Mesenchymal stem cell (in vitro differentiated cells and primary cell): ENCODE measurements at regions not wholly inside any gene's neighbourhood (a gene's known extent, or its start where the extent isn't known, plus 50 kb on each side); places are given as distances from the start of the nearest gene placed in this dataset.

Experiments
- DNase-seq: peaks from one replicate; pipeline ENCODE4 v3.0.0-alpha.2; 2013
- H2AFZ ChIP-seq: one replicate; pipeline ENCODE4 v1.6.1; 2013; ENCODE audit warnings: low read depth, mild to moderate bottlenecking, control low read depth, inconsistent platforms, low read length, moderate library complexity
- H2AK5ac ChIP-seq: 2 replicates; pipeline ENCODE4 v1.6.1; 2013; ENCODE audit warnings: low read length, moderate library complexity, mild to moderate bottlenecking, inconsistent platforms; ENCODE audit not compliant: severe bottlenecking
- H2BK120ac ChIP-seq: one replicate; pipeline ENCODE4 v1.6.1; 2013; ENCODE audit warnings: low read depth, mild to moderate bottlenecking, inconsistent platforms, low read length, moderate library complexity
- H2BK12ac ChIP-seq, 2 experiments: one replicate each; pipeline ENCODE4 v1.6.1; 2013; ENCODE audit warnings: inconsistent platforms in 2 of 2, low read length in 2 of 2, mild to moderate bottlenecking in 2 of 2, moderate library complexity in 2 of 2, control low read depth in 1 of 2
- H2BK15ac ChIP-seq: one replicate; pipeline ENCODE4 v1.6.1; 2013; ENCODE audit warnings: mild to moderate bottlenecking, low read depth, inconsistent platforms; ENCODE audit not compliant: poor library complexity, severe bottlenecking
- H2BK5ac ChIP-seq: 2 replicates; pipeline ENCODE4 v1.6.1; 2013; ENCODE audit warnings: low read depth, mild to moderate bottlenecking, low read length, control low read depth, inconsistent platforms; ENCODE audit not compliant: poor library complexity, severe bottlenecking
- H3K14ac ChIP-seq, 2 experiments: one replicate each; pipeline ENCODE4 v1.6.1; 2013; ENCODE audit warnings: inconsistent platforms in 2 of 2, low read length in 2 of 2, control low read depth in 1 of 2, mild to moderate bottlenecking in 1 of 2, moderate library complexity in 1 of 2
- H3K18ac ChIP-seq, 2 experiments: one replicate each; pipeline ENCODE4 v1.6.1; 2013; ENCODE audit warnings: inconsistent platforms in 2 of 2, low read length in 2 of 2, control low read depth in 1 of 2, low read depth in 1 of 2, mild to moderate bottlenecking in 1 of 2
- H3K23ac ChIP-seq, 2 experiments: one replicate each; pipeline ENCODE4 v1.6.1; 2013; ENCODE audit warnings: inconsistent platforms in 2 of 2, low read length in 2 of 2, mild to moderate bottlenecking in 2 of 2, moderate library complexity in 2 of 2, control low read depth in 1 of 2
- H3K27ac ChIP-seq: 2 replicates; pipeline ENCODE4 v1.5.1; 2013; ENCODE audit warnings: mild to moderate bottlenecking, moderate library complexity, low read length, control low read depth, inconsistent platforms; ENCODE audit not compliant: poor library complexity, severe bottlenecking
- H3K27me3 ChIP-seq, 2 experiments: 2 replicates each; pipeline versions ENCODE4 v1.6.1 to v1.7.0; 2013; ENCODE audit warnings: low read length in 2 of 2, mild to moderate bottlenecking in 2 of 2, moderate library complexity in 2 of 2, control low read depth in 1 of 2, inconsistent platforms in 1 of 2; ENCODE audit not compliant: control insufficient read depth in 1 of 2, insufficient read depth in 1 of 2
- H3K36me3 ChIP-seq, 2 experiments: 2 replicates each; pipeline versions ENCODE4 v1.6.1 to v1.7.0; 2013; ENCODE audit warnings: low read length in 2 of 2, control low read depth in 1 of 2, inconsistent platforms in 1 of 2, low read depth in 1 of 2, mild to moderate bottlenecking in 1 of 2; ENCODE audit not compliant: insufficient read depth in 2 of 2, control insufficient read depth in 1 of 2
- H3K4ac ChIP-seq, 2 experiments: one replicate each; pipeline ENCODE4 v1.6.1; 2013; ENCODE audit warnings: inconsistent platforms in 2 of 2, low read length in 2 of 2, mild to moderate bottlenecking in 2 of 2, moderate library complexity in 2 of 2, control low read depth in 1 of 2, low read depth in 1 of 2
- H3K4me1 ChIP-seq: 2 replicates; pipeline ENCODE4 v1.6.1; 2013; ENCODE audit warnings: low read depth, low read length, control low read depth; ENCODE audit not compliant: control insufficient read depth, insufficient read depth
- H3K4me2 ChIP-seq: 2 replicates; pipeline ENCODE4 v1.6.1; 2013; ENCODE audit warnings: low read length, mild to moderate bottlenecking, inconsistent platforms; ENCODE audit not compliant: poor library complexity, severe bottlenecking
- H3K4me3 ChIP-seq, 2 experiments: 2 replicates each; pipeline versions ENCODE4 v1.5.1 to v1.7.0; 2013; ENCODE audit warnings: low read length in 2 of 2, mild to moderate bottlenecking in 2 of 2, control low read depth in 1 of 2, low read depth in 1 of 2; ENCODE audit not compliant: insufficient read depth in 1 of 2
- H3K79me1 ChIP-seq: replicated peaks from 2 replicates; pipeline ENCODE4 v1.6.1; 2013; ENCODE audit warnings: mild to moderate bottlenecking, control low read depth, low read length, inconsistent platforms; ENCODE audit not compliant: poor library complexity, severe bottlenecking
- H3K9ac ChIP-seq: 2 replicates; pipeline ENCODE4 v1.7.0; 2013; ENCODE audit warnings: mild to moderate bottlenecking, low read length, moderate library complexity
- H3K9me3 ChIP-seq: 2 replicates; pipeline ENCODE4 v1.7.0; 2013; ENCODE audit warnings: mild to moderate bottlenecking, low read length; ENCODE audit not compliant: control insufficient read depth
- H4K8ac ChIP-seq: one replicate; pipeline ENCODE4 v1.6.1; 2013; ENCODE audit warnings: inconsistent platforms, mild to moderate bottlenecking, low read length, moderate library complexity
- H4K91ac ChIP-seq: one replicate; pipeline ENCODE4 v1.6.1; 2013; ENCODE audit warnings: mild to moderate bottlenecking, low read length, inconsistent platforms
- WGBS: methylation state at CpG from one replicate; pipeline ENCODE4 v1.1.7; 2013; ENCODE audit warnings: mixed read lengths; 5-methylcytosine and 5-hydroxymethylcytosine counted together

- 100% methylated on average over 1 of the region's 3 CpGs for WGBS
Measured at GRCh38 chr9:91008568-91008967, 206.9 kb downstream of the SYK start.

GRCh38 chr9:91011891-91012290, 210.3 kb downstream of the SYK start:
- no peak for DNase-seq
- H3K9ac ChIP-seq, result no peak overlapping the region
- H2BK5ac ChIP-seq, result no peak overlapping the region
- no peak overlapping the region for H2BK15ac ChIP-seq
- H2BK12ac ChIP-seq, result no peak overlapping the region
- H3K4ac ChIP-seq, result no peak overlapping the region
- no peak overlapping the region for H3K27ac ChIP-seq
- H3K36me3 ChIP-seq, result no peaks in the 10 kb centered on the region
- no peak overlapping the region for H4K91ac ChIP-seq
- no peak overlapping the region for H2AFZ ChIP-seq
- H3K4me2 ChIP-seq, result no peak overlapping the region
- no peak overlapping the region for H3K14ac ChIP-seq
- H3K9me3 ChIP-seq, result peaks cover 14% of the 10 kb centered on the region
- no peak overlapping the region for H3K4me3 ChIP-seq
- 100% methylated on average over 2 of the region's 3 CpGs for WGBS
- H3K79me1 ChIP-seq, result no peaks in the 10 kb centered on the region
- H4K8ac ChIP-seq, result no peak overlapping the region
- no peak overlapping the region for H2BK120ac ChIP-seq
- no peak overlapping the region for H3K18ac ChIP-seq
- H3K4me1 ChIP-seq, result no peaks in the 10 kb centered on the region
- H3K23ac ChIP-seq, result no peak overlapping the region
- H3K27me3 ChIP-seq, result no peaks in the 10 kb centered on the region
- H2AK5ac ChIP-seq, result no peak overlapping the region

More at GRCh38 chr9:91008568-91008967, 206.9 kb downstream of the SYK start:
- no peaks in the 10 kb centered on the region for H3K79me1 ChIP-seq
- no peak overlapping the region for H2BK15ac ChIP-seq
- no peak overlapping the region for H3K18ac ChIP-seq
- H3K27me3 ChIP-seq, result no peaks in the 10 kb centered on the region
- no peak overlapping the region for H3K23ac ChIP-seq
- no peak overlapping the region for H4K8ac ChIP-seq
- no peak overlapping the region for H2AK5ac ChIP-seq
- no peak overlapping the region for H3K27ac ChIP-seq
- peaks cover 16% of the 10 kb centered on the region for H3K9me3 ChIP-seq
- H3K36me3 ChIP-seq, result no peaks in the 10 kb centered on the region
- H4K91ac ChIP-seq, result no peak overlapping the region
- no peak overlapping the region for H2AFZ ChIP-seq
- H2BK5ac ChIP-seq, result no peak overlapping the region
- no peak overlapping the region for H3K4me2 ChIP-seq
- H3K9ac ChIP-seq, result no peak overlapping the region
- DNase-seq, result no peak
- no peak overlapping the region for H2BK120ac ChIP-seq
- no peaks in the 10 kb centered on the region for H3K4me1 ChIP-seq
- H2BK12ac ChIP-seq, result no peak overlapping the region
- no peak overlapping the region for H3K14ac ChIP-seq
- no peak overlapping the region for H3K4me3 ChIP-seq
- no peak overlapping the region for H3K4ac ChIP-seq

- Histone ChIP-seq H4K91ac (no peak overlapping the region), H2BK15ac (no peak overlapping the region), H3K79me1 (no peaks in the 10 kb centered on the region), H3K18ac (no peak overlapping the region), H2BK120ac (no peak overlapping the region), H2AFZ (no peak overlapping the region), H3K23ac (no peak overlapping the region), H2BK5ac (no peak overlapping the region), H3K4me1 (no peaks in the 10 kb centered on the region), H3K9me3 (peaks cover 12% of the 10 kb centered on the region), H3K27ac (no peak overlapping the region), H3K9ac (no peak overlapping the region), H3K4me3 (no peak overlapping the region), H3K27me3 (no peaks in the 10 kb centered on the region), H3K14ac (no peak overlapping the region), H3K36me3 (no peaks in the 10 kb centered on the region), H4K8ac (no peak overlapping the region), H2AK5ac (no peak overlapping the region), H3K4me2 (no peak overlapping the region), H3K4ac (no peak overlapping the region), H2BK12ac (no peak overlapping the region)
- WGBS, result 93% methylated on average over 6 of the region's 6 CpGs
- no peak for DNase-seq
Measured at GRCh38 chr9:91012933-91013841, 211.6 kb downstream of the SYK start.

GRCh38 chr9:91017245-91017644, 215.6 kb downstream of the SYK start:
- Histone ChIP-seq H2BK15ac (no peak overlapping the region), H2AFZ (no peak overlapping the region), H2AK5ac (no peak overlapping the region), H3K4ac (no peak overlapping the region), H2BK5ac (no peak overlapping the region), H2BK12ac (no peak overlapping the region), H3K9ac (no peak overlapping the region), H3K14ac (no peak overlapping the region), H3K36me3 (no peaks in the 10 kb centered on the region), H3K4me1 (no peaks in the 10 kb centered on the region), H4K91ac (no peak overlapping the region), H3K27me3 (no peaks in the 10 kb centered on the region), H3K18ac (no peak overlapping the region), H3K27ac (no peak overlapping the region), H3K9me3 (peaks cover 15% of the 10 kb centered on the region), H3K79me1 (no peaks in the 10 kb centered on the region), H3K23ac (no peak overlapping the region), H2BK120ac (no peak overlapping the region), H4K8ac (no peak overlapping the region), H3K4me2 (no peak overlapping the region), H3K4me3 (no peak overlapping the region)
- DNase-seq, result no peak
- WGBS, result 99% methylated on average over 5 of the region's 6 CpGs
